OCI-LY3 (cell line): ENCODE measurements at regions not wholly inside any gene's neighbourhood (a gene's known extent, or its start where the extent isn't known, plus 50 kb on each side); places are given as distances from the start of the nearest gene placed in this dataset.

ENCODE experiments used
- H2AFZ ChIP-seq: fragments of 200-600, 300-600 bp; shearing (Covaris generic); 2 replicates; pipeline ENCODE4 v1.6.0; 2014; ENCODE audit warnings: antibody characterized with exemption, low read depth, low read length
- H3K27ac ChIP-seq: fragments of 200-600, 300-600 bp; sonication (generic); 2 replicates; pipeline ENCODE4 v1.5.1; 2014; ENCODE audit warnings: mild to moderate bottlenecking, low read length, moderate library complexity, mixed read lengths
- H3K27me3 ChIP-seq: fragments of 200-600, 300-600 bp; sonication (generic); 2 replicates; pipeline ENCODE4 v1.6.1; 2014; ENCODE audit warnings: low read depth, low read length, mixed read lengths
- H3K36me3 ChIP-seq: fragments of 200-600, 300-600 bp; sonication (generic); replicated peaks from 2 replicates; pipeline ENCODE3; 2014; ENCODE audit warnings: low read depth, low read length, mixed read lengths
- H3K4me1 ChIP-seq: fragments of 300-600, 200-600 bp; sonication (generic); 2 replicates; pipeline ENCODE4 v1.6.1; 2014; ENCODE audit warnings: low read length, mixed read lengths
- H3K4me2 ChIP-seq: fragments of 200-600, 300-600 bp; sonication (generic); 2 replicates; pipeline ENCODE4 v1.6.1; 2014; ENCODE audit warnings: low read length, mixed read lengths
- H3K4me3 ChIP-seq: fragments of 300-600, 200-600 bp; sonication (generic); 2 replicates; pipeline ENCODE4 v1.5.1; 2014; ENCODE audit warnings: antibody characterized with exemption, mild to moderate bottlenecking, low read length, moderate library complexity
- H3K79me2 ChIP-seq: fragments of 300-600, 200-600 bp; shearing (Covaris generic); 2 replicates; pipeline ENCODE4 v1.6.1; 2014; ENCODE audit warnings: mild to moderate bottlenecking, low read length, mixed read lengths
- H3K9ac ChIP-seq: fragments of 300-600, 200-600 bp; shearing (Covaris generic); 2 replicates; pipeline ENCODE4 v1.6.0; 2014; ENCODE audit warnings: mild to moderate bottlenecking, low read length, moderate library complexity
- H3K9me3 ChIP-seq: fragments of 200-600, 300-600 bp; shearing (Covaris generic); 2 replicates; pipeline ENCODE4 v1.6.1; 2014; ENCODE audit warnings: low read length, mixed read lengths; ENCODE audit not compliant: insufficient read depth
- H4K20me1 ChIP-seq: fragments of 200-600, 300-600 bp; sonication (generic); 2 replicates; pipeline ENCODE4 v1.6.1; 2016; ENCODE audit warnings: low read length, mixed read lengths; ENCODE audit not compliant: insufficient read depth
- EZH2phosphoT487 ChIP-seq: fragments of 200-600 bp; shearing (Covaris generic); IDR thresholded peaks from 2 replicates; pipeline ENCODE4 v1.6.1; 2018; ENCODE audit warnings: antibody characterized with exemption, mixed run types, low read depth
- TF ChIP-seq, protein P1 (sequence below): fragments of 200-600, 300-600 bp; sonication (generic); IDR thresholded peaks from 2 replicates; pipeline ENCODE4 v1.5.1; 2014; ENCODE audit warnings: antibody characterized with exemption, low read length, low read depth

DNA sequence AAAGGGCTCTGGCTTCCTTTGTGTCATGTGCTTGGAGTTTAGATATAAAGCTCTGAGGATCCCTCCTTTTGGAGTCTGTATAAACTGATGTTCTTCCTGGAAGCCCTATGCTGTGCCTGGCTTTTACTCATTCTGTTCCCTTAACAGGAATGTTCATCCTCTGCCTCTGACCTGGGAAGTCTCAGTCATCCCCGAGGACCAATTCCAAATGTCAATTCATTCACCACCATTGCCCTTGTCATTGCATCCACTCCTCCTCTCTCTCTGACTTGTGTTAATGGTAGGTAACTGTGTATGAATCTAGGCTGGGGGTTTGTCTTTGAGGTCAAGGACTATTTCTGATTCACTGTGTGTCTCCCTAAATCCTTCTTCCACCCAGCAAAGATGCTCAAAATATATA is 204.2 kb upstream of the CAMK1G start:
- Histone ChIP-seq H3K4me3 (no peak overlapping the region), H2AFZ (no peak overlapping the region), H4K20me1 (no peaks in the 10 kb centered on the region), H3K9ac (no peak overlapping the region), H3K36me3 (no peaks in the 10 kb centered on the region), H3K79me2 (no peaks in the 10 kb centered on the region), H3K4me1 (peaks cover 10% of the 10 kb centered on the region), H3K27ac (no peak overlapping the region), H3K4me2 (no peak overlapping the region), H3K27me3 (peaks cover 18% of the 10 kb centered on the region; the same call in 1 of the 2 replicates), H3K9me3 (no peaks in the 10 kb centered on the region)
- TF ChIP-seq, protein P1, sequence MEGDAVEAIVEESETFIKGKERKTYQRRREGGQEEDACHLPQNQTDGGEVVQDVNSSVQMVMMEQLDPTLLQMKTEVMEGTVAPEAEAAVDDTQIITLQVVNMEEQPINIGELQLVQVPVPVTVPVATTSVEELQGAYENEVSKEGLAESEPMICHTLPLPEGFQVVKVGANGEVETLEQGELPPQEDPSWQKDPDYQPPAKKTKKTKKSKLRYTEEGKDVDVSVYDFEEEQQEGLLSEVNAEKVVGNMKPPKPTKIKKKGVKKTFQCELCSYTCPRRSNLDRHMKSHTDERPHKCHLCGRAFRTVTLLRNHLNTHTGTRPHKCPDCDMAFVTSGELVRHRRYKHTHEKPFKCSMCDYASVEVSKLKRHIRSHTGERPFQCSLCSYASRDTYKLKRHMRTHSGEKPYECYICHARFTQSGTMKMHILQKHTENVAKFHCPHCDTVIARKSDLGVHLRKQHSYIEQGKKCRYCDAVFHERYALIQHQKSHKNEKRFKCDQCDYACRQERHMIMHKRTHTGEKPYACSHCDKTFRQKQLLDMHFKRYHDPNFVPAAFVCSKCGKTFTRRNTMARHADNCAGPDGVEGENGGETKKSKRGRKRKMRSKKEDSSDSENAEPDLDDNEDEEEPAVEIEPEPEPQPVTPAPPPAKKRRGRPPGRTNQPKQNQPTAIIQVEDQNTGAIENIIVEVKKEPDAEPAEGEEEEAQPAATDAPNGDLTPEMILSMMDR: no peak
- no peak for TF ChIP-seq EZH2phosphoT487

DNA sequence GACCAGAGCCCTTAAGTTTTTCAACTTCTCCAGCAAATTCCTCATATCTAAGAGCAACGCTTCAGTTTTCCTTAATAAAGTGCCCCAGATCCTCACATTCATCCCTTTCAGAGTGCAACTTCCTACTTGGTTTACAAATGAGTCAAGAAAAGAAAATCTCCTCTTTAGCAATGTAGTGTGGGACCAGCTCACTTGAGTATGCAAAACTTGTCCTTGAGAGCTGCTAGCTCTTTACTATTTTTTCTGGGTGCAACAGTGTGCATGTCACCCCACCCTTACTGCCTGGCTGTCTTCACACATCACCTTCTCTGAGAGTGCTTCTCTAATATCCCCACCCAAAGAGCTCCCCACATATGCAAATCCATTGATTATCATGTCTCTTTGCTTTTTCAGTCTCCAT is 203.1 kb upstream of the CAMK1G start:
- H3K36me3 ChIP-seq: no peaks in the 10 kb centered on the region
- no peak overlapping the region for H3K4me3 ChIP-seq
- H3K4me1 ChIP-seq: peaks cover 10% of the 10 kb centered on the region
- H3K4me2 ChIP-seq: no peak overlapping the region
- H3K27me3 ChIP-seq: peaks cover 14% of the 10 kb centered on the region; the same call in 1 of the 2 replicates
- H3K79me2 ChIP-seq: no peaks in the 10 kb centered on the region
- no peaks in the 10 kb centered on the region for H3K9me3 ChIP-seq
- no peak overlapping the region for H3K9ac ChIP-seq
- TF ChIP-seq, protein P1: no peak
- no peak for TF ChIP-seq EZH2phosphoT487
- H2AFZ ChIP-seq: no peak overlapping the region
- no peak overlapping the region for H3K27ac ChIP-seq
- no peaks in the 10 kb centered on the region for H4K20me1 ChIP-seq

DNA sequence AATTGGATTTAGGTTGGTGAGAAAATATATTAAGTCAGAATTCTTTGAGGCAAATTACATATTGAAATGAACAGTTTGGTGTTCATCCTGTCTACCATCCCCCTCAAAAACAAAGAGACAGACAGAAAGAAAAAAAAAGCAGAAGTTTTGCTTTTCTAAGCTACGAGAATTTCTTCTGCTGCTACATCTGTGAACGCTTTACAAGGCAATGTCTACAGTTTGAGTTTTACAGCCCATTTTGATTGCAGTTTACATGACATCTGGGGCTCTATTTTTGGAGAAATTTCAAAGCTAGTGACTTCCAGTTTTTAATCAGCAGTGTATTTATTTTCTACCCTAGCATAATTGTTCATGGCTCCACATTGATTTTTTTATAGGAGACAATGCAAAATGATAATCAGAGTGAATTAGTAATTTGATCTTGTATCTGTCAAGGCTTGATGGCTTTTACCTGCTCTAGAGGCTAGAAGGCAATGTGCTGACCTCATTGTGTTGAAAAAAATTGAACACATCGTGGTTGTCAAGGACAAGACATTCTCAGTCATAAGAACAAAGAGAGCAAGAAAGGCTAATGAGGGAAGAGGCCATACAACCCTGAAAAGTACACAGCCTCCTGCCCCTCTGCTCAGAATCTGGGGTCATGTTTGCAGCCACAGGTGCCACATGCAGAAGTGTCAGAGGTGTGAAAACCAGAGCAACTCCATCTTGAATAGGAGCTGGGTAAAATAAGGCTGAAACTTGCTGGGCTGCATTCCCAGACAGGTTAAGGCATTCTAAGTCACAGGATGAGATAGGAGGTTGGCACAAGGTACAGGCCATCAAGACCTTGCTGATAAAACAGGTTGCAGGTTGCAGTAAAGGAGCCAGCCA is 201.0 kb upstream of the CAMK1G start:
- Histone ChIP-seq H3K27me3 (peaks cover 9% of the 10 kb centered on the region; the same call in 1 of the 2 replicates), H3K4me1 (peaks cover 10% of the 10 kb centered on the region), H3K79me2 (no peaks in the 10 kb centered on the region), H3K4me3 (no peak overlapping the region), H3K9me3 (no peaks in the 10 kb centered on the region), H3K9ac (no peak overlapping the region), H4K20me1 (no peaks in the 10 kb centered on the region), H3K27ac (no peak overlapping the region), H2AFZ (no peak overlapping the region), H3K4me2 (no peak overlapping the region), H3K36me3 (no peaks in the 10 kb centered on the region)
- TF ChIP-seq EZH2phosphoT487: no peak
- TF ChIP-seq, protein P1: no peak

DNA sequence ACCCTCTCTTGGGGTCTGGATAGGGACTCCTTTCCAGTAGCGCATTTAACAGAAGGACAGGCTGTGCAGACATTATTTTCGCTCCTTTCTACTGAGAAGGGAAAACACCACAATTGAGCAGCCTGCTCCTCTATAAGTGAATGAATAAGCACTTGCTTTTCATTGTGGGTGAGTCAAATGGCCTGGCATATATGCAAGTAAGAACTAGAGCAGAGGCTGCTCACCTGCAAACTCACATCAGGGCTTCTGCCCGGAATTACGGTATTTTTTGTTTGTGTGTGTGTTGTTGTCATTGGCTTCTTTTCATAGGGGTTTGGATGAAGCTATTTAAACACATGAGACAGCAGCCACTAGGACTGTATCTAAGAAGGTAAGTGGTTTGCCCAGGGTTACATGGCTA is 200.1 kb upstream of the CAMK1G start:
- no peak for TF ChIP-seq EZH2phosphoT487
- TF ChIP-seq, protein P1: no peak
- no peak overlapping the region for H3K4me2 ChIP-seq
- no peak overlapping the region for H2AFZ ChIP-seq
- no peaks in the 10 kb centered on the region for H4K20me1 ChIP-seq
- no peak overlapping the region for H3K9ac ChIP-seq
- no peak overlapping the region for H3K27ac ChIP-seq
- no peak overlapping the region for H3K4me3 ChIP-seq
- peaks cover 10% of the 10 kb centered on the region for H3K4me1 ChIP-seq
- no peaks in the 10 kb centered on the region for H3K9me3 ChIP-seq
- H3K79me2 ChIP-seq: no peaks in the 10 kb centered on the region
- H3K27me3 ChIP-seq: peaks cover 9% of the 10 kb centered on the region; the same call in 1 of the 2 replicates
- H3K36me3 ChIP-seq: no peaks in the 10 kb centered on the region
